ENCODE measurements at regions not wholly inside any gene's neighbourhood (a gene's known extent, or its start where the extent isn't known, plus 50 kb on each side); places are given as distances from the start of the nearest gene placed in this dataset.

GRCh38 chr1:4595341-4596225, 58.8 kb upstream of the AJAP1 start:
- no peak for DNase-seq

DNA sequence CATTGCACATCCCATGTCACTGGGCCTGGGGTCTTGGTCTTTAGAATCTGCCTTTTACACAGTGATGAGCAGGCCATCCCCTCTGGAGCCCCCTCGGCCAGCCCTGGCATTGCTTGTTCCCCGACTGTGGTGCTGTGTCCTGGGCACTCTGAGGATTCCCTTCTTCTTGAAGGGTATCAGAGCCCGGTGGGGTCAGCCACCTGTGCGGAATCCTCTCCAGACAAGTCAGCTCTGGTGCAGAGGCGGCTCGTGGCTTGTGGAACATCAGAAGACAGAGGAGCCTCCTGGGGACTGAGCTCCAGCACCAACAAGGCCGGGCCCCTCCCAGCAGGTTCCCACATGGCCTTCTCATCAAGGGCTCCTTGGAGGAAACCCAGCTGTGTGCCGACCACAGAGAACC, 57.9 kb upstream of the AJAP1 start:
- DNase-seq: no peak

GRCh38 chr1:4597020-4597419, 57.4 kb upstream of the AJAP1 start:
- no peak for DNase-seq

DNA sequence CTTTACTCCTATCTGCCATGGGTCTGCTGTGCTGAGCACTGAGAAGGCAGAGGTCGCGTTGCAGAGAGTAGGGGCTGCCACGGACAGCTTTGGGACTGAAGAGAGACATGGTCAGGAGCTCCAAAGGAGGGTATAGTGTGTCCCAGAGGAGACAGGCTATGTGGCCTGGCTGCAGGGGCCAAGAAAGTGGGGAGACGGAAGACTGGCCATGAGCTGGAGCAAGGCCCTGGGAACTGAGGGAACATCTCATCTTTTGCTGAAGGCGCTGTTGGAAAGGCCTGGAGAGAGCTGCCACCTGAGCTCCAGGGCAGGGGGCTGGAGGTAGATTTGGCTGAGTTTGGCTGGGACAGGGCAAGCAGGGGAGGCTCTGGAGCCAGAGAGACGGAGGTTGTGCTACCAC, 55.8 kb upstream of the AJAP1 start:
- no peak for DNase-seq

- no peak for DNase-seq
Observed at GRCh38 chr1:4599521-4599920, 54.9 kb upstream of the AJAP1 start.

GRCh38 chr1:4599951-4600481, 54.4 kb upstream of the AJAP1 start:
- DNase-seq: no peak

DNA sequence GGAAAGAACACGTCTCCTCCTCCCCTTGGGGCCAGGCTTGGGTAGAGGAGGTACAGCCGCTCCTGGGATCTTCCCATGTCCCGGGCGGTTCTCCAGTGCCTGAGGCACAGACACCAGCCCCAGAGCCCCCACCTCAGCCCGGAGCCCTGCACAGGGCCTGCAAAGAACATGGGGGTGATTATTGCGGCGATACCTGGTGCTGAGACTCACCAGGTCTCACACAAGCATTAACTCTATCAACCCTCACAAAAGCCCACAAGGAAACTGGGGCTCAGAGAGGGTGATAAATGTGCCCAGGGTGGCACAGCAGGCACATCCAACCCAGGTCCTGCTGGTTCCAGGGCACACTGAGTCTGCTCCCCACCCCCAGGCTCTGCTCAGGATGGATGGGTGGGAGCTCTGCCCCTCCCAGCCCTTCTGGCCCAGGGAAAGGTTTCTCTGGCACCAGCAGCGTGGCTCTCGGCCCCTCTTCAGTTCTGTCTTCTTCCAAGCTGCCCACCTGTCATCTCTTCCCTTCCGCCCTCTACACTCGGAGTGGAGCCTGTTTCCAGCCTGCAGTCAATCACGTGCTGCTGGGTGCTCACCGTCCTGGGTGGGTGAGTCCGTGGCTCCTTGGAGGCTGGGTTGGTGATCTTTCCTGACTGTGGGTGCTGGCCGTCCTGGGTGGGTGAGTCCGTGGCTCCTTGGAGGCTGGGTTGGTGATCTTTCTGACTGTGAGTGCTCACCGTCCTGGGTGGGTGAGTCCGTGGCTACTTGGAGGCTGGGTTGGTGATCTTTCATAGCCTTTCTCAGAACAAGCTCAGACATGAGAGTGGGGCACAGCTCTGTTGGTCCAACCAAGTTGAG, 53.6 kb upstream of the AJAP1 start:
- no peak for DNase-seq

- DNase-seq: no peak
Observed at GRCh38 chr1:4601941-4602340, 52.5 kb upstream of the AJAP1 start.

DNA sequence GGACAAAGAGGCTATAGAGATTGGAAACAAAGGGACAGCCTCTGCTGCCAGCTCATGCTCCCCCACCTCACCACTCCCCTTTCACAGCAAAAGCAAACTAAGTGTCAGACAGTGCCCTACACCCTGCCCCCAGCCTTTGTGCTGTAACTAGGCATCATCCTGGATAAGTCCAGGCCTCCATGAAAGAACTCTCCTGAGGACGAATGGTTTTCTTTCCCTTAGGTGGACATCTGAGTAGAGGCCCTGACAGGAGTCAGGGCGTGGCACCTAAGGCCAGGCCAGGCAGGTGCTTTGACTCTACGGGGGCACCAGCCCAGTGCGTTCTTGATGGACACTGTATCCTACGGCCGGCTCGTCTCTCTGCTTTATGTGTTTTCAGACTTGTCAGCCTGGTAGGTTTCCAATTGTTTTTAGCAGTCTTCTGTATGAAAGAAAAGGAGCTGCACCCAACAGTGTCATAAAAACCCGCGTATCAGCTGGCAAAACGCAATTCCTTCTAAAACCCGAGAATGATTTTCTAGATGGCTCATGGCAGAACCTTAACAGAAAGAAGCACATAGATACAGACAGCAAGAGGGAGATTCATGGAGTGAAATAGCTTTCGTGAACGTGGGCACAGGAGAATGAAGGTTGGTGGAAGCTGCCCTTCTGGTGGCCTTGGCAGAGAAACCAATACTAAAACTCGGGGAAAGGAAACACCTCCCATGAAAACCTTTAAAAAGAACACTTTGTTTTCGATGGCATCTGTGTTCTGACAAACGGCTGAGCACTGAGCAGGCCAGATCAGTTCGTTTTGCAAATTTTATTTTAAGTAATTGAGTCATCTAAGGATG, 51.7 kb upstream of the AJAP1 start:
- no peak for DNase-seq

DNA sequence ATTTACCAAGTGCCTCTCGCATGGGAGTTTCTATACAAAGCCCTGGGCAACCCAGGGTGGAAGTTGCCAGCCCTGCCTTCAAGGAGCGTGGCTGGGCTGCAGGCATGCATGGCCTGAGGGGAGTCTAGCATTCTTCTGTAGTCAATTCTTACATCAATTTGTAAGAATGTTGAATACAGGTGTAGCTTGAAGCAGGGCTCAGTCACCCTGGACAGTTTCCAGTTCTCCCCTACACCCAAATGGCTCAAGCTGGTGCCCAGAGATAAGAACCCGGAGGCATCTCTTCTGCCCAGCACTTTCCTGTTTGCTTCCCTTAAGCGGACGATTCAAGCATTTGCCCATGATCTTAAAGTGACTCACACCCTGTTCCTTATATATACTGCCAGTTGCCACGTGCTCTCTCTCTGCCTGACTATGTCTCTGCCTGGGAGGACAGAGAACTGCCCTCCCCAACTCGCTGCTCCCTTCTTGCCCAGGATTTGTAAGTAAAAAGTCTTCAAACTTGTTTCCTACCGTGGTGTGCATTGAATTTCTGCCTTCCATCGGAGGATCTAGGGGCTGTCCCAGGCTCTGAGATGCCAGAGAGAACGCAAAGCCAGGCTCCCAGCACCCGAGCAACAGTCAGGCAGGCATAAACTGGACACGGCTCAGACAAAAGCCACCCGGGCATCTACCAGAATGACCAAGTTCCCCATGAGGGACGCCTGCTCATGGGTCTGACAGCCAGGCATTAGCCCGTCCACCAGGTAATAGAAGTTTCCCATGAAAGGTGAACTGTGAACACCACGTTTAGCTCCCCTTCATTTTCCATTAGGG, 50.9 kb upstream of the AJAP1 start:
- peak; percentile 8 to 59 (median 54) for DNase-seq

All from suppressor macrophage (primary cell).